COLO668 (cell line): ENCODE measurements at regions not wholly inside any gene's neighbourhood (a gene's known extent, or its start where the extent isn't known, plus 50 kb on each side); places are given as distances from the start of the nearest gene placed in this dataset.
"Not testable (repeated sequence)": the region's sequence is repeated elsewhere in the genome, so short reads cannot be mapped to it uniquely, and the experiment has no call there.

ENCODE experiments used
- DNase-seq: peaks from one replicate; lab custom pipeline; 2025; ENCODE audit not compliant: unreplicated experiment; lab: John Stamatoyannopoulos, UW

DNA sequence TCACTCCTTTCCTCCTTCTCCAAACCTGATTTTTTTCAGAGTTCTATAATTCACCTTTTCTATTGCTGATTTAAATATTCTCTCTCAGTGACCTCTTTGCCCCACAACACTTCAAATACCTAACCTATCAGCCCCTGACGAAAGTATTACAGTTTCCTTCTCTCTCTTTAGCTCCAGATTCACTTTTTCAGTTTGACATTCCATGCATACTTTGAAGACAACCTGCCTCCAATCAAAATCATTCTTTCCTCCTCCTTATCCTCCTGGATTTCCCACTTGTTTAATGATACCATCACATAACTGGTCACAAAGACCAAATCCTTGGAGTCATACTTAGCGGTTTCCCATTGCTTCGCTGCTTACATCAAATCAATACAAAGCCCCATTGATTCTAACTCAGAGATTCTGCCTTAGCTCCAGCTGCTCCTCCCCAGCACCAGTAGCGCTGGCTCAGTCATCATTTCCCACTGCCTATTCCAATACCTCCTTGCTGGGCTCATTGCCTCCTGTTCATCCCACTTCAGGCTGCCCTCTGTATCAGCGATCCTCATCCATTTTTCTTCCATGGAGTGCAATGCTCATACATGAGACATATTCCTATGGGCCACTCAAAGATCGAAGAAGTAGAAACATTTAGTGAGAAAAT lies 240.1 kb downstream of the ZNF92 start:
- DNase-seq = not testable (repeated sequence)

DNA sequence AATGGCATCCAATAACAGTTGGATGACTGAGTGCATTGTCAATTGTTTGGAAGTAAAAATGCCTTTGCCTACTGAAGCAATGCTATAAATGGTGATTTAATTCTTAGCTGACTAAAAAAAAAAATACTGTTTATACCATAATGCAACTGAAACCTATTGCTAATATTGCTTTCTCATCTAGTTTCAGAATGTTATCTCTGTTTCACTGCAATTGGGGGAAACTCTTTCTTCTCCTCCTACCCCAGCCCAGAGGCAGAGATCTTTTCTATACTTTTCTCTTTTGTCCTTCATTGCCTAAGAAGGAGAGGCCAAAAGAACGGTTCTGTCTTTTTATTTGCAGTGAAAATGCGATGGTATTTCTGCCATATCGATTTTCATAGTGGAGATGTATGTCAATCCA lies 242.5 kb downstream of the ZNF92 start:
- not testable (repeated sequence) for DNase-seq

DNA sequence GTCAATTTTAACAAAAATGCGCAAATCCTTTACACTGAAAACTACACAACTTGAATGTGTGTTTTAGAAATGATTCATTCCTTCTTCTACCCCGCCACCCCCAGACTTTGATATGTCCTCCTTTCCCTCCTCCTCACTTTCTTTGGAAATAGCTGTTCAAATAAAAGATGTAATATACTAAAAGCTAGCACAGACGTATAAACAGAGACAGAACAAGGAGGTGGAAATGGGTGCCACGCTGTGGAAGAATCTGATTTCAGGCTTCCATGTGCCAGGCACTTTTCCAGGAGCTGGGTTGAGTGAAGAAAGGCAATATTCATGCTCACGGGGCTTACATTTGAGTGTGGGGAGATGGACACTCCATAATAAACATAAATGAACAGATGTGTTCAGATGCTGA lies 246.6 kb downstream of the ZNF92 start:
- DNase-seq = not testable (repeated sequence)

DNA sequence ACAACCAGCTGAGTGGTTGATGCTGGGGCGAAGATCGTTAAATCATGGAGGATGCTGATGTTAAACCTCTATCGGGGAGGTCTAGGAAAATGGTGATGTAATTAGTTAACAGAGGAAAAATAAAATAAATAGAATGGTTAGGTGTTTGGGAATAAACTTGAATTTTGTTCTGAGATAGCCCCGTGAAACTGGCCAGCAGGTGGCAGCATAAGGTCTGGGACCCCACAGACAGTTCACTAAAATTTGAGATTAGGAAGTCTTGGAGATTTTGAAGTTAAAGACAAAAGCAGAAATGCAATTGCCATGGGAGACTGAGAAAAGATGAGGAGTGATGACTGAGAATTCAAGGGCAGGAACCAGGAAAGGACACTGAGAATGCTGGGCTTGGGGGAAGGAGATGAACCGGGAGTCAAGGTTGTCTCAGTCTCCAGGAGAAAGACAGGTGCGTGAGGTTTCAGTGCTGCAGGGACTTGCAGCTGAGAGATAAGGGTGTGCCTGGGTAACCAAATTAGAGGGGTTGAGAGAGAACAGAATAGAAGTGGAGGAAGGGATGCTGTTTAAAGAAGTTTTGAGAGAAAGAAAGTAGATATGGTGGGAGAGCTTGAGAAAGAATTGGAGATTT lies 248.0 kb downstream of the ZNF92 start:
- peak; percentile 43 for DNase-seq

DNA sequence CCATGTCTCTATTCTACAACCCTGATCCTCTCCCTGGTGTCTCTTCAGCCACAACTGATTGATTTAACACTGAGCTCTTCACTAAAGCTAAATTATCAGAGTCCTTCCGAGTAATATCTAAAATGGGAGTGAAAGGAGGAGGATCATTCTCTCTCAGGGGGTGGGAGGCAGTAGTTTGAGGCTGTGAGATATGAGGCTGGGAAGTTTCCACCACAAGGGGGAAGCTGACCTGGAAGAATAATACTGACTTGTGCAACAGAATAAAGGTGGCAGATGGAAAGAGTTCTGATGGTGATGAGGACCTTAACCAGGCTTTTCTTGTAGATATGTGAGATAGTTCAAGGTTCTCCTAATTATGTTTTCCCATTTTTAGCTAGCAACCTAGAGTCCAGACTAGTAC lies 241.6 kb upstream of the VKORC1L1 start:
- DNase-seq = not testable (repeated sequence)

DNA sequence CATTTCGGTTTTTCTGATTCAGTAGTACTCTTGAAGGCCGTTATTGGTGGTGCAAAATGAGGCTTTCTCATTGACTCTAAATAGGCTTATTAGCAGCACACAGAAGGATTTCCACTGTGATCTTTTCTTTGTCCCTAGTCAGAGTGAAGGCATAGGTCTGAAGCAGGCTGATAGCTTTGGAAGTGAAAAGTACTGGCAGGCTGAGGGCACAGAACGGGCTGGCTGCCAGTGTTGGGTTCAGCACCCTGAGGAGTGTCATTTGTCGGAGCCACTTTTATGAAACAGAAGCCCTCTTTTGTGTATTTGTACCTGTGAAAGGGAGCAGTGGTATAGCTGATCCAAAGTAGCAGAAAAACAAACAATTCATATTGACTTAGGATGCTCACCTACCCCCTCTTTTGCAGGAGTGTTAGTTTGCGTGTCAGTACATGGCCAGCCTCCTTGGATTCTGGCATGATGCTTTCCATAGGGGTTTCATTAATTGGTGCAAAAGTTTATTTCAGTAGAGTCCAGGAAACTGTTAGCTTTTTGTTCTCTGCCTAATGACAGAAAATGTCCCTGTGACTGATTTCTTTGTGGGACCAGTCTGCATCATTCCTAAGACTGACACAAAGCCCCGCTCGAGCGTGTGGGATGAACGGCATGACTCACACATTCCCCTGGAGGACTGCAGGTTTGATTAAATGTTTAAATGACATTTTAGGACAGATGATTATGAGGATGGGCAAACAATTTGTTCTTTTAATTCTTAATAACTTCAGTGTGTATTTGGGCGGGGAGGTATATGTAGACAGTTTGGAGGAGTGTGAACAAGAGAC lies 239.1 kb upstream of the VKORC1L1 start:
- not testable (repeated sequence) for DNase-seq

DNA sequence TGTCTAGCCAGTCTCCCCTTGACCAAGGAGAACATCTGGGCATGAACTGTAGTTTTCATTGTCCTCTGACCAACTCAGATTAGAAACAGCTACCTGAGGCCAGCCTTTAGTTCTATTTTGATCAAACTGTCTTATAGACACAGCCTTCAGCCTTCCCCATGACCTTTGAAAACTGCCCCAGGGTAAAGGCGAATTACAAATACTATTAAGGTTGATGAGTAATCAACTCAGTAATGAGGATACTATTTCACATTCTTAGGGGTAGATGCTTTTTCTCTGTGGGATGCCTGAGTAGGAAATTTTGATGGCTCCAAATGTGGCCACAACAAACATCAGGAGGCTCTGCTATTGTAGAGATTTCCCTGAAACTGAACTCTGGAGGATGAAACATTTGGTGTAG lies 234.0 kb upstream of the VKORC1L1 start:
- not testable (repeated sequence) for DNase-seq

DNA sequence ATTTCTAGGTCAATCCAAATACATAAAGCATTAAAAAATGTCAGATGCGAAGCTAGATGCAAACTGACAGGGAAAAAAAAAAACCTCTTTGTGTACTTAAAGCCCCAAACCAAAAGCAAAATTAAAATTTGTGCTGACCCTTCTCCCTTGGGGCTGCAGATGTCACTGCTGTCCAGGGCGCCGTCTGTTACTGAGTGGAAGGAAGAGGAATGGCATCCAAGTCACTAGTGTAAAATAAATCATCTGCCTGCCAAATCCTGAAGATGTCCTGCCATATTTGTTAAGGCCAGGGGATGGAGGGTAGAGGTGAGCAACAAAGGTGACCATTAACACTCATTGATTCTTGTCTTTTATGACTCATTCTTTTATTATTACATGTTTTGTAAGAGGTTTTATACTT lies 233.2 kb upstream of the VKORC1L1 start:
- not testable (repeated sequence) for DNase-seq

DNA sequence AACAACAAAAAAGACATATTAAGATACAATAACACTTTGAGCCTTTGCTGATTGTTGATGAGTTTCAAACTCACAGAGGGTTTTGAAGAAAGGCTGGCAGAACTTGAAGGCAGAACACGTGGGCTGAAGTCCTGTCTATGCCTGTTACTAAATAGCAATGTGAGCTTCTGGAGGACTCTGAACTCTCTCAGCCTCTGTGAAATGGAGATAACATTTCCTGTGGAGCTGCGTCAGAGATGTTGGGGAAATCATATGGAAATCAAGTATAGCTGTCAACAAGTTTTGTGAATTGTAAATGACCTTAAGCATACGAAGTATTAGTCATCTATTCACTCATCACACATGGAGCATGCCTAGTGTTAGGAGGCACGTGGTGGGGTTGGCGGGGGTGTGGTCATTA lies 229.4 kb upstream of the VKORC1L1 start:
- not testable (repeated sequence) for DNase-seq

DNA sequence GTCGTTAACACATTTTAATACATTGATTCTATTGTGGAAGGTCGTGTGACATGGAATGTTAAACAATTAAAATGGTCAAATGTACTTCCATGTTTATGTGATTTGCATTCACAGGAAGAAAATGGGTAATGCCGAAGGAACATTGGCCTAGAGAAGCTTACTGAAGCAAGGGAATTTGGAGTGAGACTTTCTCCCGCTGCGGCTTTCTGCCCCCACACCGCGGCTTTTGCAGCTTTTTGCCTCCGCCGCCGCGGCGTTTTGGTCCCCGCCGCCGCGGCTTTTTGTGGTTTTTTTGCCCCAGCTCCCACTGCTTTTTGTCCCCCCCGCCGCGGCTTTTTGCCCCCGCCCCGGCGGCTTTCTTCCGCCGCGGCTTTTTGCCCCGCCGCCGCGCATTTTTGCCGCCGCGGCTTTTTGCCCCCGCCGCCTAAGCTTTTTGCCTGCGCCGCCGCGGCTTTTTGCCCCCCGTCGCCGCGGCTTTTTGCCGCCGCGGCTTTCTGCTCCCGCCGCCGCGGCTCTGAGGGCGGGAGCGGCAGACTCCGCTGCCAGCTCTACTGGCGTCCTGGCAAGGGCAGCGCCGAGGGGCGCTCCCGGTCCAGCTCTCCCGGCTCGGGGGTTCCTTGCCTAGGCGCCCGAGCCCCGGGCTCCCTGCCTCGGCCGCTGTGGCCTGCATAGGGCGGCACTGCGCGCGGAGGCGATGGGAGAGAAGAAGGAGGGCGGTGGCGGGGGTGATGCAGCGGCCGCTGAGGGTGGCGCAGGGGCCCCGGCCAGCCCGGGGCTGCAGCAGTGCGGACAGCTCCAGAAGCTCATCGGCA lies 225.5 kb upstream of the VKORC1L1 start:
- DNase-seq = not testable (repeated sequence)

DNA sequence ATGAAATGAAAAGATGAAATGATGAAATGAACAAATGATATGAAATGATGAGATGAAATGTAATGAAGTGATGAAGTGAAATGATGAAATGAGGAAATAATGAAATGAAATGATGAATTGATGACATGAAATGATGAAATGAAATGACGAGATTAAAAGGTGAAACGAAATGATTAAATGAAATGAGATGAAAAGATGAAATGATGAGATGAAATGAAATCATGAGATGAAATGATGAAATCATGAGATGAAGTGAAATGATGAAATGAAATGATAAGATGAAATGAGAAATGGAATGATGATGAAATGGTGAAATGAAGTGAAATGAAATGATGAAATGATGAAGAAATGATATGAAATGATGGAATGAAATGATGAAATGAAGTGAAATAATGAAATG lies 221.7 kb upstream of the VKORC1L1 start:
- not testable (repeated sequence) for DNase-seq

DNA sequence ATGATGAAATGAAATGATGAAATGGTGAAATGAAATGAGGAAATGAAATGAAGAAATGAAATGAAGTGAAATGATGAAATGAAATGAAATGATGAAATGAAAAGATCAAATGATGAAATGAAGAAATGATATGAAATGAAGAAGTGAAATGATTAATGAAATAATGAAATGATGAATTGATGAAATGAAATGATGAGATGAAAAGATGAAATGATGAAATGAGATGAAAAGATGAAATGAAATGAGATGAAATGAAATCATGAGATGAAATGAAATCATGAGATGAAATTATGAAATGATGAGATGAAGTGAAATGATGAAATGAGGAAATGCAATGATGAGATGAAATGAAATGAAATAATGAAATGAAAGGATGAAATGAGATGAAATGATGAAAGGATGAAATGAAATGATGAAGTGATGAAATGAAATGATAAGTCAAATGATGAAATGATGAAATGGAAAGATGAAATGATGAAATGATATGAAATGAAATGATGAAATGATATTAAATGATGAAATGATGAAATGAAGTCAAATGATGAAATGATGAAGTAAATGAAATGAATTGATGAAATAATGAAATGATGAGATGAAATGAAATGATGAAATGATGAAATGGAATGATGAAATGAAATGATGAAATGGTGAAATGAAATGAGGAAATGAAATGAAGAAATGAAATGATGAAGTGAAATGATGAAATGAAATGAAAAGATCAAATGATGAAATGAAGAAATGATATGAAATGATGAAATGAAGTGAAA lies 220.9 kb upstream of the VKORC1L1 start:
- not testable (repeated sequence) for DNase-seq

DNA sequence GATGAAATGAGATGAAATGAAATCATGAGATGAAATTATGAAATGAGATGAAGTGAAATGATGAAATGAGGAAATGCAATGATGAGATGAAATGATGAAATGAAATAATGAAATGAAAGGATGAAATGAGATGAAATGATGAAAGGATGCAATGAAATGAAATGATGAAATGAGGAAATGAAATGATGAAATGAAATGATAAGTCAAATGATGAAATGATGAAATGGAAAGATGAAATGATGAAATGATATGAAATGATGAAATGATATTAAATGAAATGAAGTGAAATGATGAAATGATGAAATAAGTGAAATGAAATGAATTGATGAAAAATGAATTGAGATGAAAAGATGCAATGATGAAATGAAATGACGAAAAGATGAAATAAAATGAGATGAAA lies 220.2 kb upstream of the VKORC1L1 start:
- not testable (repeated sequence) for DNase-seq

DNA sequence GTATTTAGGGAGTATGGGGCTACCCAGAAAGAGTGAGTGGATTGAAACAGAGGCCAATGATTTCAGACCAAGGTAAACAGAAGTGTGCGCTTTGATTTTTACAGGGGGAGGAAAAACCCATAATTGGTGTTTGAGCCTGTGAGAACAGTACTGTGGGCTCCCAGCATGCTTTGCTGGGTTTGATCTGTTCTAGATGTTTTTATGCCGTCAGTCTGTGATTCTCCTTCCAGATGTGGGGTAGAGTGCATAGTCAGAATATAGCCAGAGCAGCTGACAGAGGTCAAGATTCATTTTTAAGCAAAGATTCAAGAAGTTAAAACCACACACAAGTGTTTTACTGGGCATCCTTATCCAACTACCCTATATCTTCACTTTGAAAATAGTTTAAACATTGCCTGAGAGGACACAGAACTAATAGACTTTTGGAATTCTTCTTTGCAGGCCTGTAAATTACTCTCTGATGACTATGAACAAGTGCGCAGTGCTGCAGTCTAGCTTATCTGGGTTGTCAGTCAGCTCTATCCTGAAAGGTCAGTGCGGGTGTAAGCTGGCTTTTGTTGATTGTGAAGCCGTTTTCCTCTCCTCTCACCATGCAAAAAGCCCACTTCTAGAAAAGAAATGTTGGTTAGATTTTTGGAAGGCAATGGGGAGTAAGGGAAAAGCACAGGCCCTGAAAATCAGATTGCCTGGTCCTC lies 216.2 kb upstream of the VKORC1L1 start:
- not testable (repeated sequence) for DNase-seq

DNA sequence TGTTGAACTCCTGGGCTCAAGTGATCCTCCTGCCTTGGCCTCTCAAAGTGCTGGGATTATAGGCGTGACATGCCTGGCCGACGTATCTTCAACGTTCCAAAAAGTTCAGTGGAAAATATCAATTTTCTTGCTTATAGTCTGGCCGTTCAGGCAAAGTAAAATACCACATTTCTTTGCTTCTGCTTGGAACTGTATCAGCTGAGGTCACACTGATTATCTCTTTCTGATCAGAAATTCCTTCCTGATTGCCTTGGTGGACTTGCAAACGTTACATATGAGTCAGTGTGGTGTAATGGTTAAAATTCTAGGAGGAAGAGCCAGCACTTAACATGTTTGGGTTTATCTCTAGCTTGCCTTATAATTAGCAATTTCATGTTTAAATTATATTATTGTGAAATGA lies 189.5 kb upstream of the VKORC1L1 start:
- not testable (repeated sequence) for DNase-seq

DNA sequence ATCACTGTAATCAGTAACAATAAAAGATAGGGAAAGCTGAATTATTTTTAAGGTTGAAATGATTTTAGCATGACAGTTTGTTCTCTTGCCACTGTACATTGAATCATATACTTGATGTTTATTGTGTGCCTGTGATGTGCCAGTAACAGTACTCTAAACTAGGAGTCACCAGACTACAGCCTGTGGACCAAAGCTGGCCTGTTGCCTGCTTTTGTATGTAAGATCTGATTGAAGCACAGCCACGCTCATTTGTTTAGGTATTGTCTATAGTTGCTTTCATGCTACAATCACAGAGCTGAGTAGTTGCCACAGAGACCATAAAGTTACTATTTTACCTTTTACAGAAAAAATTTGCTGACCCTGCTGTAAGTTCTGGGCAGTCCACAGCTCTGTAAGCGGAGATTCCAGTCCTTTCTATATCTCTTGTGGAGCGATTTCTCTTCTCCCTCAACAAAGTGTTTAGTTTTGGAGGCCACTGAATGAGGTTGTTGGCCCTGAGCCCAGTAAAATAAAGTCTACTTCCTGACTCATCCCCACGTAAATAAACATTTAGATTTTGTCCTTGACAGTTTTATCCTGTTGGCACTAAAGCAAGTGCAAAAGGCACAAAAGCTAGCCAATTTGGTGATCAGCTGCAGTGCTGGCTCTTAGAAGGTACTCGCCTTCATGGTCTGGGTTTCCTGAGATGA lies 173.7 kb upstream of the VKORC1L1 start:
- DNase-seq = peak; percentile 3

DNA sequence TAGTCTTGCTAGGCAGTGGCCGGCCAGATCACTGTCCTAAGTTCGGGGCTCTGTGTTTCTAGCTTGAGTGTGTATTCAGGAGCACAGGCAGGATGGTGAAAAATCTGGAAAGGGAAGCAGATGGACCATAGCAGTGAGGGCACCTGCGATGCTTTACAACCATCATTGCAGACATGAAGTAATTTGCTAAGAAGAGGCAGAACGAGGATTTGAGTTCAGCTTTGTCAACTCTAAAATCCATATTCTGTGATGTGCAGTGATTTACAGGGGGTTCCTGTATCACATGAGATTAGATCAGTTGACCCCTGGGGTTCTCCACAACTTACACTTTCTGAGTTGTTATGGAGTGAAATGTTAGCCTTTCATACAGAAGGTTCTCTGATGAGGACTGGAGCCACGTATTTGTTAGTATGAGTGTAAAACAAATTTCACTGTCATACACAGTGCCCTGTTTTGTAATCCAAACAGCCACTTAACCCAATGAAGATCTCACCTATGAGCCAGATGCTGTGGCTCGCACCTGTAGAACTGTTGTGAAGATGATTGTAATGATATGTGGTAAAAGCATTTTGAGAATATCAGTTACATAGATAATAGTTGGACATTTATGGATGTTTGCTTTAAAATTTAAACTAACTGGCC lies 173.0 kb upstream of the VKORC1L1 start:
- peak; percentile 40 for DNase-seq

DNA sequence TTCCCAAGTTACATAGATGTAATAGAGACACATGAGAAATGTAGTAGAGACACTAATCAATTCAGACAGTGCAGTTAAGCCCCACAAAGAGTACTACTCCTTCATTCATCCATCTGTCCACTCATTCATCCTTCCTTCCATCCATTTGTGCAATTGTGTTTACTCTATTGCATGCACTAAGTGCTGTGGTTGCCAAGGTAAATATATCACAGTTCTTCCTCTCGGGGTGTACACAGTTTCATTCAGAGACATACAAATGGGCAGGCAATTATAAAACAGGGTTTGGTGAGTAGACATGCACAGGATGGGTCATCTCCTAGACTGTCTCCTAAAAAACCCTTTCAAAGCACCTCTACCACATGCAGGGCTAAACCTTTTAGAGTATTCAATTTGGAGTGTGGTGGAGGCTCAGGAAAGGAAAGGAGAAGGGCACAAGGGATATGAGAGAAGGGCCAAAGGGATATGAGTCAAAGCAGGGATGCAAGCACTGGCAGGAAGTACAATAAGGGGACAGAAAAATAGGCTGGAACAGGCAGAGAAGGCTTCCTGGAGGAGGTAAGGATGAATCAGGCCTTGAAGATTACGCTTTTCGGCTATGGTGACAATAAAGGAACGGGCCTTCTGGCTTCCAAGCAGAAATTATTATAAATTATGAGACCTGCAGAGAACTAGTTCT lies 153.6 kb upstream of the VKORC1L1 start:
- peak; percentile 6 for DNase-seq
